ENCODE measurements at regions not wholly inside any gene's neighbourhood (a gene's known extent, or its start where the extent isn't known, plus 50 kb on each side); places are given as distances from the start of the nearest gene placed in this dataset.

GRCh38 chr4:54386042-54386669, 157.1 kb downstream of the PDGFRA start:
- Histone ChIP-seq H3K27ac (no peak overlapping the region), H3K9me3 (no peaks in the 10 kb centered on the region), H3K4me3 (no peak overlapping the region), H3K36me3 (no peaks in the 10 kb centered on the region), H3K4me1 (no peaks in the 10 kb centered on the region), H3K27me3 (no peaks in the 10 kb centered on the region)
- TF ChIP-seq EP300 (IDR thresholded peaks at IDR 0.05) (no peak), CTCF (IDR thresholded peaks at IDR 0.05) (no peak), POLR2A (IDR thresholded peaks at IDR 0.05) (no peak)
- no peak for DNase-seq (ENCODE audit: low spot score in 2 of 2)
- 78 to 88% methylated on average over 10 of the region's 10 CpGs for WGBS, 2 donors

- no peak overlapping the region for H3K27ac ChIP-seq
- H3K36me3 ChIP-seq = no peaks in the 10 kb centered on the region
- TF ChIP-seq POLR2A (IDR thresholded peaks at IDR 0.05) = no peak
- no peak for TF ChIP-seq EP300 (IDR thresholded peaks at IDR 0.05)
- no peak for TF ChIP-seq CTCF (IDR thresholded peaks at IDR 0.05)
- no peak for DNase-seq (ENCODE audit: low spot score in 2 of 2)
- H3K27me3 ChIP-seq = no peaks in the 10 kb centered on the region
- WGBS, 2 donors = 92 to 98% methylated on average over 1 of the region's 1 CpG
- no peaks in the 10 kb centered on the region for H3K4me1 ChIP-seq
- H3K4me3 ChIP-seq = no peak overlapping the region
- H3K9me3 ChIP-seq = no peaks in the 10 kb centered on the region
Measured at GRCh38 chr4:54386693-54387092, 157.6 kb downstream of the PDGFRA start.

- WGBS, 2 donors = 68 to 81% methylated on average over 3 of the region's 3 CpGs
- Histone ChIP-seq H3K9me3 (no peaks in the 10 kb centered on the region), H3K27me3 (no peaks in the 10 kb centered on the region), H3K4me1 (no peaks in the 10 kb centered on the region), H3K4me3 (no peak overlapping the region), H3K36me3 (no peaks in the 10 kb centered on the region), H3K27ac (no peak overlapping the region)
- TF ChIP-seq POLR2A (IDR thresholded peaks at IDR 0.05) (no peak), CTCF (IDR thresholded peaks at IDR 0.05) (no peak), EP300 (IDR thresholded peaks at IDR 0.05) (no peak)
- no peak for DNase-seq (ENCODE audit: low spot score in 2 of 2)
Measured at GRCh38 chr4:54390670-54391069, 161.6 kb downstream of the PDGFRA start.

GRCh38 chr4:54391104-54391503, 162.0 kb downstream of the PDGFRA start:
- TF ChIP-seq CTCF (IDR thresholded peaks at IDR 0.05) (no peak), EP300 (IDR thresholded peaks at IDR 0.05) (no peak), POLR2A (IDR thresholded peaks at IDR 0.05) (no peak)
- Histone ChIP-seq H3K36me3 (no peaks in the 10 kb centered on the region), H3K4me1 (no peaks in the 10 kb centered on the region), H3K27me3 (no peaks in the 10 kb centered on the region), H3K27ac (no peak overlapping the region), H3K9me3 (no peaks in the 10 kb centered on the region), H3K4me3 (no peak overlapping the region)
- no peak for DNase-seq (ENCODE audit: low spot score in 2 of 2)
- 14 to 28% methylated on average over 2 to 3 of the region's 3 CpGs for WGBS, 2 donors

GRCh38 chr4:54392479-54392878, 163.4 kb downstream of the PDGFRA start:
- TF ChIP-seq POLR2A (IDR thresholded peaks at IDR 0.05) = no peak
- no peak for TF ChIP-seq EP300 (IDR thresholded peaks at IDR 0.05)
- TF ChIP-seq CTCF (IDR thresholded peaks at IDR 0.05) = no peak
- no peak overlapping the region for H3K27ac ChIP-seq
- no peaks in the 10 kb centered on the region for H3K4me1 ChIP-seq
- no peaks in the 10 kb centered on the region for H3K9me3 ChIP-seq
- H3K27me3 ChIP-seq = no peaks in the 10 kb centered on the region
- H3K36me3 ChIP-seq = no peaks in the 10 kb centered on the region
- no peak overlapping the region for H3K4me3 ChIP-seq
- WGBS, 2 donors = 50 to 61% methylated on average over 1 of the region's 1 CpG
- no peak for DNase-seq (ENCODE audit: low spot score in 2 of 2)

Data from tibial nerve (tissue), 4 donors.